ENCODE measurements at regions not wholly inside any gene's neighbourhood (a gene's known extent, or its start where the extent isn't known, plus 50 kb on each side); places are given as distances from the start of the nearest gene placed in this dataset.

GRCh38 chr2:153105829-153106578 is 372.6 kb downstream of the RPRM start:
- no peak for DNase-seq

- DNase-seq: no peak
These were observed 377.4 kb downstream of the RPRM start for GRCh38 chr2:153101187-153101586.

- no peak for DNase-seq
These were observed 378.4 kb downstream of the RPRM start for GRCh38 chr2:153100151-153100550.

- DNase-seq: no peak
These were observed 379.7 kb downstream of the ARL6IP6 start for GRCh38 chr2:153098073-153098472.

GRCh38 chr2:153096272-153096671 is 377.9 kb downstream of the ARL6IP6 start:
- DNase-seq: no peak

- no peak for DNase-seq
These were observed 372.9 kb downstream of the ARL6IP6 start for GRCh38 chr2:153091344-153091743.

GRCh38 chr2:153079315-153079714 is 360.9 kb downstream of the ARL6IP6 start:
- no peak for DNase-seq

- no peak for DNase-seq
These were observed 358.9 kb downstream of the ARL6IP6 start for GRCh38 chr2:153077311-153077710.

- no peak for DNase-seq
These were observed 355.8 kb downstream of the ARL6IP6 start for GRCh38 chr2:153074207-153074606.

- no peak for DNase-seq
These were observed 354.4 kb downstream of the ARL6IP6 start for GRCh38 chr2:153072813-153073212.

GRCh38 chr2:153072077-153072476 is 353.7 kb downstream of the ARL6IP6 start:
- no peak for DNase-seq

GRCh38 chr2:153071090-153071489 is 352.7 kb downstream of the ARL6IP6 start:
- DNase-seq: no peak

GRCh38 chr2:153068915-153069314 is 350.5 kb downstream of the ARL6IP6 start:
- no peak for DNase-seq

GRCh38 chr2:153068052-153068451 is 349.6 kb downstream of the ARL6IP6 start:
- no peak for DNase-seq

GRCh38 chr2:153059338-153060052 is 341.1 kb downstream of the ARL6IP6 start:
- DNase-seq: no peak

- DNase-seq: no peak
These were observed 339.3 kb downstream of the ARL6IP6 start for GRCh38 chr2:153057743-153058142.

GRCh38 chr2:153055182-153055581 is 336.8 kb downstream of the ARL6IP6 start:
- DNase-seq: no peak

- DNase-seq: no peak
These were observed 334.6 kb downstream of the ARL6IP6 start for GRCh38 chr2:153052807-153053559.

GRCh38 chr2:153047220-153047619 is 328.8 kb downstream of the ARL6IP6 start:
- no peak for DNase-seq

- no peak for DNase-seq
These were observed 325.0 kb downstream of the ARL6IP6 start for GRCh38 chr2:153043385-153043784.

GRCh38 chr2:153028626-153029025 is 310.2 kb downstream of the ARL6IP6 start:
- DNase-seq: no peak

- DNase-seq: no peak
These were observed 309.1 kb downstream of the ARL6IP6 start for GRCh38 chr2:153027533-153027932.

Measured in anterior cingulate cortex (tissue), 58 donors.